ENCODE measurements at regions not wholly inside any gene's neighbourhood (a gene's known extent, or its start where the extent isn't known, plus 50 kb on each side); places are given as distances from the start of the nearest gene placed in this dataset.
A peak's percentile ranks its signal among the peaks of the same experiment; 100 is the strongest.

DNA sequence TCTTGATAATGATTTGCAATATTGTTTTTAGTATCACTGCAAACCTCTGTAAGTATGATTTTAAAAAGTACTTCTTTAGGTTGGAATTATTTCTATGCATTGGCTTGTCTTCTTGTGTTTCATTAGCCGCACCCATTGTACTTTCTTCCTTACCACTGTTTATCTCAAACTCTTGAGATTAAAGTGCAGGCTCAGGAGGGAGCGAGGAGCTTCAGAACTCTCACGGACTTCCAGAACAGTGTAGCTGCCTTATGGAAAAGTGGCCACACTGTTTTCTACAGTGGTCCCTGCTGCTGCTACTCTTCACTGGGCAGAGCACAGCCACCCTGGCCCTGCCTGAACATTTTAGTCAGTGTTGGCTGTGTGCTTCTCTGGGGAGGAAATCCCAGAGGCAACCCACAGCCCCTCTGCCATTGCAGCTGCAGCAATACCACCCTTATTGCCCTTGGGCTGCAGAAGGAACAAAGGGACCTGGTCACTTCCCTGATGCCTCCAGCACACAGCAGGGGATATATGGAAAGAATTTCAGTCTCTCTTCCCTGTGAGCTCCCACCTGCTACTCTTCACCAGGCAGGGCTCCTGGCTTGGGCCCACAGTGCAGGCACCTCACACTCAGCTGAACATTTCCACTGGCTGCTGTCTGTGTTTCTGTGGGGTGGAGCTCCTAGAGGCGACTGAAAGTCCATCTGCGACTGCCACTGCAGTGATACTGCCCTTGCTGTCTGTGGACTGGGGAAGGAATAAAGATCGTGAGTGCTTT lies 91.7 kb upstream of the MAP3K4 start:
- no peak for DNase-seq

DNA sequence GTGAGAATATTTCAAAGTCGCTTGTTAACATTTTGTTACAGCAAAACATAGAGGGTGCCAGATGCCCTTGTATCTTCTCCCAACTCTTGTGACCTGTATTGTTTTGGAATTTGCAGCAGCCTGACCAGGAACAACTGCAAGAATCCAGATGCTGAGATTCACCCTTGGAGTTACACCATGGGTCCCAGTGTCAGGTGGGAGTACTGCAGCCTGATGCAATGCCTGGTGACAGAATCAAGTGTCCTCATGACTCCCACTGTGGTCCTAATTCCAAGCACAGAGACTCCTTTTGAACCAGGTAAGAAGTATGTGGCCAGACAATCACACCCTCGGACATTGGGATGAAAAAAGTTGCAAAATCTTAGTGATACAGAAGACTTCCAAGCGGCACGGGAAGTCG lies 79.6 kb upstream of the MAP3K4 start:
- DNase-seq: no peak

DNA sequence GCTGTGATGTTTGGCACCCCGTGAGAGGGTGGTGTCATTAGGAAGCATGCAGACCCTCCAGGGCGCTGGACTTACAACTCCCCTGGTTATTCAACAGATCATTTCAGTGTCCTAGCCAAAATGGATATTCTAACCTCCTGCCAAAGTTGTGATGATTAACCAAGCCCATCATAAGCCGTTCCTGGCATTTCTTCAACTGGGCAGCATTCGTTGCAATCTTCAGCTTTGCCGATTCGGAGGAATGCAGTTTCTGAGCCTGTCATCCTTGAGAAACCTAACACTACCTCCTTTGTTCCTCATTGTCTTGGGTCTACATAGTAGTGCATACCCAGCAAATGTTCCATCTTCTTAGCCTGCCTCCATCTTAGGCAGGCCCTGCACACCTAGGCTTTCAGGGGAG lies 79.2 kb upstream of the MAP3K4 start:
- DNase-seq: no peak

DNA sequence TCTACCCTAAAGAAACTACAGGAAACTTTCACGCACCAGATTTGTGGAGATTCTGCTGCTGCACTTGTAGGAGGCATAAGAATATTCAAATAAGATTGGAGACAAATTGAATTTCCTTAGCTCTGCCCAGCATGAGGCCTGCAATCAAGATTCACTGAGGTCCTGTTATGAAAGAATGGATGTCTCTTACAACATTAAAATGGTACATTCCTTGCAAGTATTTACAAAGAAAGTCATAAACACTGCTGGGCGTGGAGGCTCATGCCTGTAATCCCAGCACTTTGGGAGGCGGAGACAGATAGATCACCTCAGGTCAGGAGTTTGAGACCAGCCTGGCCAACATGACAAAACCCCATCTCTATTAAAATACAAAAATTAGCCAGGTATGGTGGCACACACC lies 74.0 kb upstream of the MAP3K4 start:
- no peak for DNase-seq

DNA sequence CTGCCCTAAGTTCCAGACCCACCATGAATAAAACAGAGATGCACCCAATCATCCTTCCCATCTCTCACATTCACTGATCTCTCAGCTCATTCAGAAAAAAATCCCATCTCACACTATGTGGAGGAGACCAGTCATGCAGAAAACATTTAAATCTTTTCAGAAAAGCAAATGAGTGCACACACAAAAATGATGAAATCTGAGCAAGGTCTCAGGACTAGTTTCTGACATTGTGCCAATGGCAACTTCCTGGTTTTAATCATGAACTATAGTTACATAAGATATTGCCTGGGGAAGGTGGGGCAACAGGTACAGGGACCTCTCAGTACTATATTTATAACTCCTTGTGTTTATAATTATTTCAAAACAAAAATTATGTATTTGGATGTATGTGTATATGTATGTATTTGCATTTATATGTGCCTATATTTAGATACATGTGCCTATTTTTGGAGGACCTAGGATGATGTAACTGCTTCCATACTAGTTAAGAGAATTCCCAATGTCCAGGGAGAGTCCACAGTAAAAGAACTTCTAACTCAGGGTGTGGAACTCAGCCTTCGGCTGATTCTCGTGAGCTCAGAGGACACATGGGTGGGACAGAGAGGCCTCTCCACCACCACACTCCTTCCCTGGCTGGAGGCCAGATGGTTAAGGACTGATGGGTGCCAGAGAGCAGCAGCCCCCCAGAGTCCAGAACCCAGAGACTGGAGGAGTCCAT lies 71.7 kb upstream of the MAP3K4 start:
- no peak for DNase-seq

DNA sequence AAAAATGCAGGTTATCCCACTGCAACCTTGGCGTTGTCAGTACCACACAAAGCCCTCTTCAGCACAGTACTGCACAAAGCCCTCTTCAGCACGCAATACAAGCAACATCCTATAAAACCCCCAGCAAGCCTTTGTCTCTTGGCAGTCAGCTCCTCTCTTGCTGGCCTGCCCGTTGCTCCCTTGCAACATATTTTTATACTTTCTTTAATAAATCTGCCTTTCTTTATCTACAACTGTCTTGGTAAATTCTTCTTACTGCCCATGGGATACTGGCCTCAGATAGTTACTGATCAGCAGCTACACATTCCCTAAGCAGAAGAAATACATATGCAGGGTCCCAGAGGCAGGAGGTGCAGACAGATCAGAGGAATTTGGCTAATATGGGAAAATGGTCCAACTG lies 70.5 kb upstream of the MAP3K4 start:
- DNase-seq: no peak

DNA sequence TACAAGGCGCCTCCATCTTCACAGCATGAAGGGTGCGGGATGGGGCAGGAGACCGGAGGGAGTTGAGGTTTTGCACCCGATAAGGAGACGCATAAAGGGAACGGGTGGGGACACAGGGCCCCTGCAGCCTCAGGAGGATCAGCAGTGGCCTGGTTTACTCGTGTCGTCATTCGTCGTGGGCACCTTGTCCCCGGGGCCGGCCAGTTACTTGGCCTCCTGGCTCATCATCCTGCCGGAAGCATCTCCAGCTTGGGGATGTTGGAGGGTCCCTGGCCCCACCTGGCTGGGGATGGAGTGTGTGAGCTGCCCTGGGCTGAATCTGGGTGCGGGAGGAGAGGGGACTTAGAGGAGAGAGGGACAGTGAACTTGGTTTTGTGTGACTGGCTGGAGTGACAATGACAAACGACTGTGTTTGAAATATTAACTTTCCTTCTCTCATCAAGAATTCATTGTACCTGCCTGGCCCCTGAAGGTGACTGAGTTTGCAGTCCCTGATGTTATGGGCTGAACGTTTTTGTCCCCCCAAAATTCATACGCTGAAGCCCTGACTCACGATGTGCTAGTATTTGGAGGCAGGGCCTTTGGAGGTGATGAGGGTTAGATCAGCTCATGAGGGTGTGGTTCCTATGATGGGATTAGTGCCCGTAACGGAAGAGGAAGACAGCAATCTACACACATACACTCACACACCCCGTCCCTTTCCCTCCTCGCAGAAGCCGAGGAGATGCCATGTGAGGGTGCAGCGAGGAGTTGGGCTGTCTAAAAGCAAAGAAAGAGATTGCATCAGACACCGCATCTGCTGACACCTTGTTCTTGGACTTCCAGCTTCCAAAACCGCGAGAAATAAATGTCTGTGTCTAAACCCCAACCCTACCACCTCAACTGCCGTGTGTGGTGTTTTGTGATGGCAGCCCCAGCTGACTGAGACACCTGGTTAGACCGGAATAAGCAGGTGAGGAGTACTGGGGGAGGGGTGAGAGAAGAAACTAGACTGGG lies 65.0 kb upstream of the MAP3K4 start:
- DNase-seq: no peak

DNA sequence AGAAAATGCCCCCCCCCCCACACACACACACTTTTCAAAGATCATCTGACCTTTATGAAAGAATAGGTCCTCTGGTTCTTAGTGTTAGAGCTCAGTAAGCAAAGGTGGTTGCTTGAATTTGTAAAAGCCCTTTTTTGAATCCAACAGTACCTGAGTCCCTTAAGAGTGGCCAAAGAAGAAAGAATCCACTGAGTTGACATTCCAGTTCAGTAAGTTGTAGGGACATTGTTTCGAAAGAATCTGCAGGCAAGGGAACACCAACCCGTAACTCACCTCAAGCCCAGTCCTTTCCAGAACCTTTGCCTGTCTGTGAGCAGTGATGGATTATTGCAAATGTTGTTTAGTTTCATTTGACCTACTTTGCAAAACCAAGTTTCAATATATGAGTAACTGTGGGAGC lies 64.2 kb upstream of the MAP3K4 start:
- no peak for DNase-seq

DNA sequence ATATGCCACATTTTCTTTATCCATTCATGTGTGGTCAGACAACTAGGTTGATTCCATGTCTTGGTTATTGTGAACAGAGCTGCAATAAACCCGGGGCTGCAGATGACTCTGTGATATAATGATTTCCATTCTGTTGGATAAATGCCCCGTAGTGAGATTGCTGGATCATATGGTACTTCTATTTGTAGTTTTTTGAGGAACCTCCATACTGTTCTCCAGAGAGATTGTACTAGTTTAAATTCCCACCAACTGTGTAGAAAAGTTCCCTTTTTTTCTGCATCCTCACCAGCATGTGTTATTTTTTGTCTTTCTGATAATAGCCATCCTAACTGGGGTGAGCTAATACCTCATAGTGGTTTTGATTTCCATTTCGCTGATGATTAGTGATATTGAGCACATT lies 62.2 kb upstream of the MAP3K4 start:
- DNase-seq: no peak

DNA sequence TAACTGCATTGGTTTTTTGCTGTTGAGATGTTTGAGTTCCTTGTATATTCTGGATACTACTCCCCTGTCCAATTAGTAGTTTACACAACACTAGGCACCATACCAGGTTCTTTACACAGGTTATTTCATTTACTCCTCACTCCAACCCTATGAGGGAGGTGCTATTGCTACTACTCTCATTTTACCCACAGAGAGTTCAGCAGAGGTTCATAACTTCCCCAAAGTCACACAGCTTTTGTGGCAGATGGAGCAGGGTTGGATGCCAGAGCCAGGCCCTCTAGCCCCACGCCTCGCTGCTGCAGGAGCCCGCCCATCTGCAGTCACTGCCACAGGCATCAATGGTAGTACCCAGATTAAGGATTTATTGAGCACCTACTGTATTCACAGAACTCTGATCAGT lies 61.7 kb upstream of the MAP3K4 start:
- no peak for DNase-seq

DNA sequence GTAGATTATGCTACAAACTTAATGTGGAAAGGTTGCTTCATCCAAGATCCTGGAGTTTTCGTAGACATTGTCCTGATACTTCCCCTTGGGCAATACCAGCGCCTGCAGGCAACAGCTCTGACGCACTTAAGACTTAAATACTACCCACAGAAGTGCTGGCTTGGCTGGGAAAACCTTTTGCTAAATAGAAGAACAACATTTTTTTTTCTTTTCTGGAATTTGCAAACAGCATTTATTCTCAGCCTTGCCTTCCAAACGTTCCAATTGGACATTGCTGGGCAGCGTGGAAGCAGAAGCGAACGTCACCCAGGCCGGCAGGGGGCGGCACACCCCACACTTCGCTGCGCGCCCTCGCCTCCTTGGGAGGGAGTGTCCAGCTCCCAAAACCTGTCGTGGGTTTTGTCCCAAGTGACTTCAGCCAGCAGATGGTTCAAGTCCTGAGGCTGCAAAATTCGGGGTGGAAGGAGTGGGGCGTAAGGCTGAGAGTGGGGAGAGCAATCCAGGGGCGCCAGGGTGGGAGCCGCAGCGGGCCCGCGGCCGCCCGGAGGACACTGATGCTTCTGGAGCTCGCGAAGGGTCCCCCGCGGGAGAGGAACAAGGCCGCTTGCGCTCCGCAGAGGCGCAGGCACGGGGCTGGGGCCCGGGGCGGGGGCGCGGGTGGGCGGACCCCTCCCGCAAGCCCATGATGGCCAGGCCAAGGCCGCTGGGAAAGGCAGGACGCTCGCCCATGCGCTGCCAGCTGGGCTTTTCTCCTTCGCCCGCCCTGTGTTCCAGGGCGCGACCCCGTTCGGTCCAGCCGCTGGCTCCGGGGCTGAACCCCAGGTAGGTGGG lies 60.8 kb upstream of the MAP3K4 start:
- DNase-seq: peak; percentile 60

DNA sequence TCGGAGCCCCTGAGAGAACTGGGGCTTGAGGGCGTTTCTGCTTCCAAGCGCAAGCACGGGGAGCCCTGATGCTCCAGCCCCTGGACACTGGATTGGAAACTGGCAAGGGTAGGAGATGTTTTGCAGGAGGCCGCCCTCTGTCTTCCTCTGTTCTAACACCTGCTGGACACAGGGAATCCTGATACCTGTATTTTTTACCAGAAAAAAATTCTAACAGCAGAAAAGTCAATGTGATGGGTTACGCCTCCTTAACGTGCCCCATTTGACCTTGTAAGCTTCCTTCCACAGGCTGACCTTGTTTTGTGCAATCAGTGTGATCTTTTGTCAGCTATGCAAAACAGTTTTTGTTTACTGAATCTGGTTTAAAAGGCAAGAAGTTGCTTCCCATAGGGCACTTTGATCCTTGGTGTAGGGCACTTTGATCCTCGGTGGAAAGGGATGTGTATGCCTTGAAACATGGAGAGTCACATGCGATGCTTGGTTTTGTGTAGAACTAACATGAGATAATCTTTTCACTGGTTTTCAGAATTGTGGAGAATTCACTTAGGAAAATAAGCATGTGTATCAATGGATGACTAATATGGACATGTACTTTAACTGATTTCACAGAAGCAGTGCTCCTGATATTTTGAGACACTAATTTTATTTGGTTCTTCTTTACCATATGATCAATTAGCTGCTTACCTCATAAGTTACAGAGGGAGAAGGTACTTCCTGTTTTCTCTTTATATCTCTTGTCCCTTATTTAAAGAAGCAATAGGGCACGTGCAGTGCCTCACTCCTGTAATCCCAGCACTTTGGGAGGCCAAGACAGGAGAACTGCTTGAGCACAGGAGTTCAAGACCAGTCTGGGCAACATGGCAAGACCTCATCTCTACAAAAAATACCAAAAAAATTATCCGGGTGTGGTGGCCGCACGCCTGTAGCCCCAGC lies 59.9 kb upstream of the MAP3K4 start:
- DNase-seq: no peak

DNA sequence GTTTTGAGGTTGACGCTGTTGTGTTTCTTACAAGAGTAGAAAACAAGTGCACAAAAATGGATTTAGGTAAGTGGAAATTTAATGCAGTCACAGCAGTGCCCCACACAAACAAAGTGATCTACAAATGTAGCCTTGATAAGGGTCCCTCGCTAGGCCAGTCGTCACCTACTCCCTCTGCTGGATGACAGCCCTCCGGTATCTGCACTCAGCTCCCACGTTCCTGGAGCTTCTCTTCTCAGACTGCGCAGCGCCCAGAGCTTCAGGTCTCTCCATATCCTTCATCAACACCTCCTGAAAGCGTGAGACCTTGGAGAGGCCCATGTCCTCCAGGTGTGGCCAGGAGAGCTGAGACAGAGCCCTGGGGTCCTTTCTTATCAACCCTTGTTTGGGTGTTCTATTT lies 58.3 kb upstream of the MAP3K4 start:
- DNase-seq: no peak

DNA sequence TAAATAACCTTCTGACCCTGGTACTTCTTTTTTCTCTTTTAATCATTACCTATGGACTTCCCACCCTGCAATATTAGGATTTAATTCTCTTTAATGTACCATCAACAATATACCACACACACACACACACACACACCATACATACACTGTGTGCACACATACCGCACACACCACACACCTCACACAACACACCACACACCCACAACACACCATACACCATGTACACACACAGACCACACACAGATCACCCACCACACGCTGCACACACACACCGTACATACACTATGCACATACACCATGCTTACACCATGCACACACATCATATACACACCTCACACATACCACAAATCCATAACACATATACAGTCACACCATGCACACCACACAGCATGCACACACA lies 57.4 kb upstream of the MAP3K4 start:
- DNase-seq: no peak

DNA sequence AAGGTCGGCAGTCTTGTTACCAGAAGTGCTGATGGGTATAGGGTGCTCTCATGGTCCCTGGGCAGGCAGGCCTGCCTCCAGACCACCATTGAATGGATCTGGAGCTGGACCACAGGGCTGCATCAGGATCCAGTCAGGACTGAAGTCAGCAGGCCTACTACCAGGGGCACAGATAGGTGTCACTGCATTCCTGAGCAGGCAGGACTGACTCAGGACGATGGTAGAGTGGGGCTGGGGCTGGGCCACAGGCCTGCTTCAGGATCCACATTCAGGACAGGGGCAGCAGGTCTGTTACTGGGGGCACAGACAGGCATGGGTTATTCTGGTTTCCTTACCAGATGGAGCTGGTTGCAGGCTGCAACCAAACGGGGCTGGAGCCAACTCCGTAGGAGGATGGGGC lies 51.4 kb upstream of the MAP3K4 start:
- DNase-seq: no peak
